ENCODE measurements at regions not wholly inside any gene's neighbourhood (a gene's known extent, or its start where the extent isn't known, plus 50 kb on each side); places are given as distances from the start of the nearest gene placed in this dataset.

DNA sequence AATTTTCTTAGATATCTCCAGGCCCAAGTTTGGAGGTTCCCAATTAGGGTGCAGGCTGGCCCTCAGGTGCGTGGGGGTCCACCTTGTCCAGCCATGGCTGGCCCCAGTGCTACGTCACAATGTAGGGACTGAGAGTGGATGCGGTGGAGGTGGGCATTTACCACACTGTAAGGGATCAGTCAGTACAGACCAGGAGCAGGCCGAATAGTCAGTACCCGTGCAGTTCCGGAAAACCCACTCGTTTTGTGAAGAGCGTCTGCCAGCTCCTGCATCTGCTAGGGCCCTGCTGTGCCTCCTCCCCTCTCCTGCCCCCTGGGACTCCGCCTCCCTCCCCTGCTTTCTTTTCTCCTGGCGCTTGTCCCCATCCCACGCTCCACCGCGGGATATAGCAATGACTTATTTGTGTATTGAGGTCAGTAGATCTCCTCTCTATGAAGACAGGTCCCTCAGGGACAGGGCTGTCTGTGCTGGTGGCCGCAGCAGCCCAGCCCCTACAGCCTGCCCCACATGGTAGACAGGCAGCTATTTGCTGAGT, 50.4 kb upstream of the SEPTIN5 start:
- no peak for DNase-seq

GRCh38 chr22:19664406-19664805, 49.9 kb upstream of the SEPTIN5 start:
- DNase-seq, result no peak
